A673 (cell line): ENCODE measurements at regions not wholly inside any gene's neighbourhood (a gene's known extent, or its start where the extent isn't known, plus 50 kb on each side); places are given as distances from the start of the nearest gene placed in this dataset.

Experiments
- EZH2 ChIP-seq: fragments of 200-600 bp; sonication (generic); IDR thresholded peaks from 2 replicates; pipeline ENCODE4 v1.6.1; 2017; ENCODE audit warnings: borderline replicate concordance, low read depth, mild to moderate bottlenecking, mixed read lengths, antibody characterized with exemption, low read length; ENCODE audit not compliant: poor library complexity, severe bottlenecking
- TF ChIP-seq, protein P1 (sequence below): fragments of 300-800, 200-600 bp; sonication (generic); conservative IDR thresholded peaks from 2 replicates; pipeline ENCODE4 v1.5.1; 2017; ENCODE audit warnings: low read depth, mild to moderate bottlenecking, antibody characterized with exemption, low read length, moderate library complexity, mixed read lengths

DNA sequence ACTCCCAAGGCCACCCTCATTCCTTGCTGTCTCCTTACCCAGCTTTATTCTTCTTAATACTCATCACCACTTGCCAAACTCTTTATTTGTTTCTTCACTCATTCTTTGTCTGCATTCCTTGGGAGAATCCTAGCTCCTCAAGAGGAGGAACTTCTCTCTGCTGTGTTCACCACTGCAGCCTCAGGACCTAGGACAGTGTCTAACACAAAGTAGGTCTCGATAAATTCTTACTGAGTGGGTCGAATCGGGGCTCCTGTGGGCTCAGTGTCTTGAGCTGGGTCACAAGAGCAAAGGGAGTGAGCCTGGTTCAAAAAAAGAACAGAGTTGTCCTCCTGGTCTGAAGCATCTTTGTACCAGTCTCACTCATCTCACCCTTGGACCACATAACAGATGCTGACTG lies 224.1 kb upstream of the TMEM132C start:
- no peak for TF ChIP-seq EZH2
- TF ChIP-seq, protein P1, sequence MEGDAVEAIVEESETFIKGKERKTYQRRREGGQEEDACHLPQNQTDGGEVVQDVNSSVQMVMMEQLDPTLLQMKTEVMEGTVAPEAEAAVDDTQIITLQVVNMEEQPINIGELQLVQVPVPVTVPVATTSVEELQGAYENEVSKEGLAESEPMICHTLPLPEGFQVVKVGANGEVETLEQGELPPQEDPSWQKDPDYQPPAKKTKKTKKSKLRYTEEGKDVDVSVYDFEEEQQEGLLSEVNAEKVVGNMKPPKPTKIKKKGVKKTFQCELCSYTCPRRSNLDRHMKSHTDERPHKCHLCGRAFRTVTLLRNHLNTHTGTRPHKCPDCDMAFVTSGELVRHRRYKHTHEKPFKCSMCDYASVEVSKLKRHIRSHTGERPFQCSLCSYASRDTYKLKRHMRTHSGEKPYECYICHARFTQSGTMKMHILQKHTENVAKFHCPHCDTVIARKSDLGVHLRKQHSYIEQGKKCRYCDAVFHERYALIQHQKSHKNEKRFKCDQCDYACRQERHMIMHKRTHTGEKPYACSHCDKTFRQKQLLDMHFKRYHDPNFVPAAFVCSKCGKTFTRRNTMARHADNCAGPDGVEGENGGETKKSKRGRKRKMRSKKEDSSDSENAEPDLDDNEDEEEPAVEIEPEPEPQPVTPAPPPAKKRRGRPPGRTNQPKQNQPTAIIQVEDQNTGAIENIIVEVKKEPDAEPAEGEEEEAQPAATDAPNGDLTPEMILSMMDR = no peak
